ENCODE measurements at regions not wholly inside any gene's neighbourhood (a gene's known extent, or its start where the extent isn't known, plus 50 kb on each side); places are given as distances from the start of the nearest gene placed in this dataset.

DNA sequence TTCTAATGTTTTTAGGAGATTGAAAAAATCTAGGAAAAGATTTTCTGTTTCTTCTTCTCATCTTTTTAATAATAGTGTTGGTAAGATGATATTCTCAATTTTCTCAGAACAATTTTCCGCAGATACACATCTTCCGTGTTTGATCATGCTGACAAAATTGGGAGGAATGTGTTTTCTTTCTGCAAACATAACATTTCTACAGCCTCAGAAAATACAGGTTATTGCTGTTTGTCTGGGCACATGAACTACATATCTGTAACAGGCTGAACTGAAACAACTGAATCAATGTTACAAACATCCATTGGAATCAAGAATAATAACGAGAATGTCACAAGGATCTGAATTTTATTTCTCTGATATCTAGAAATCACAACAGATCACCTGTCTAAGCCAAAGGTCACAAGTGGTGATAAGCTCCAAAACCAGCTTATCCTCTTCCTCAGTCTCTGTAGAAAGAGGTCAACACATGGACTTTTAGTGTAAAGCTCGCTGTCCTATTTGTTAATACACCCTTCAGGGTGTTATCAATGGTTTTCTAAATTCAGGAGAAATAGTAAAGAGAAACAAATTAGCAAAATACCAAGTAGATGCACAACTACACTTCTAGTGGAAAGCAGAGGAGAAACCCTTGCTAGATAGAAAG is 197.3 kb upstream of the MARCKS start:
- intact Hi-C loops (cut with micrococcal nuclease): loop anchor here (2.0 kb wide), 1 partner anchor 13 kb away; no protein-coding TSS in a partner anchor
- no peak overlapping the region for H3K27ac Mint-ChIP-seq
- H3K4me3 Mint-ChIP-seq: no peak overlapping the region
- no peaks in the 10 kb centered on the region for H3K9me3 Mint-ChIP-seq
- ChIA-PET CTCF (no interaction called here), POLR2A (interaction anchor here (0.6 to 1.3 kb wide), 2 partner anchors 29 to 104 kb away, joined by 4 to 5 read pairs; no protein-coding TSS in a partner anchor)
- DNase-seq: no peak
- no peak for TF ChIP-seq CTCF (IDR thresholded peaks at IDR 0.05)
- peaks cover 21% of the 10 kb centered on the region for H3K4me1 Mint-ChIP-seq
- ATAC-seq (ENCODE audit: low read depth): no peak
- no peaks in the 10 kb centered on the region for H3K27me3 Mint-ChIP-seq
- no peaks in the 10 kb centered on the region for H3K36me3 Mint-ChIP-seq (ENCODE audit: low read depth)

DNA sequence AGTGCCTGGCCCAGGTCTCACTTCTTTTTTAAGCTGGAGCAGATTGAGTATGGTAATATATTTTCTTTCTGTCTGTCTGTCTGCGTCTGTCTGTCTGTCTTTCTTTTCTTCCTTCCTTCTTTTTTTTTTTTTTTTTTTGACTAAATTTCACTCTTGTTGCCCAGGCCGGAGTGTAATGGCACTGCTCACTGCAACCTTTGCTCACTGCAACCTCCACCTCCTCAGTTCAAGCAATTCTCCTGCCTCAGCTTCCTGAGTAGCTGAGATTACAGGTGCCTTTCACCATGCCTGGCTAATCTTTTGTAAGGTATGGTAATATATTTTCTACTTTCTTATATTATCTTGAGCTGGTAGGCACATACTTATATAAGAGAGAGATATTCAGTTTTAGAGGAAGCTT is 196.3 kb upstream of the MARCKS start:
- Mint-ChIP-seq H3K27ac (no peak overlapping the region), H3K27me3 (no peaks in the 10 kb centered on the region), H3K4me3 (no peak overlapping the region), H3K36me3 (ENCODE audit: low read depth) (no peaks in the 10 kb centered on the region), H3K4me1 (peaks cover 21% of the 10 kb centered on the region), H3K9me3 (no peaks in the 10 kb centered on the region)
- intact Hi-C loops (cut with micrococcal nuclease): no loop called here
- ChIA-PET CTCF (no interaction called here), POLR2A (interaction anchor here (0.6 to 1.3 kb wide), 2 partner anchors 30 to 103 kb away, joined by 4 to 5 read pairs; no protein-coding TSS in a partner anchor)
- DNase-seq: no peak
- TF ChIP-seq CTCF (IDR thresholded peaks at IDR 0.05): no peak
- ATAC-seq (ENCODE audit: low read depth): no peak

GRCh38 chr6:113662093-113662665 is 195.0 kb upstream of the MARCKS start:
- ChIA-PET POLR2A (interaction anchor here (0.6 to 1.0 kb wide), 2 partner anchors 9 to 21 kb away, joined by 3 read pairs; no protein-coding TSS in a partner anchor), CTCF (interaction anchor here (0.7 kb wide), 1 partner anchor 322 kb away, joined by 3 read pairs; no protein-coding TSS in a partner anchor)
- H3K27ac Mint-ChIP-seq: no peak overlapping the region
- ATAC-seq (ENCODE audit: low read depth) (no peak), DNase-seq (no peak)
- intact Hi-C loops (cut with micrococcal nuclease): no loop called here
- no peak for TF ChIP-seq CTCF (IDR thresholded peaks at IDR 0.05)
- no peaks in the 10 kb centered on the region for H3K9me3 Mint-ChIP-seq
- H3K36me3 Mint-ChIP-seq (ENCODE audit: low read depth): no peaks in the 10 kb centered on the region
- peaks cover 21% of the 10 kb centered on the region for H3K4me1 Mint-ChIP-seq
- no peaks in the 10 kb centered on the region for H3K27me3 Mint-ChIP-seq
- no peak overlapping the region for H3K4me3 Mint-ChIP-seq

- H3K9me3 Mint-ChIP-seq: no peaks in the 10 kb centered on the region
- H3K4me3 Mint-ChIP-seq: peak overlapping the region; percentile 5
- H3K27ac Mint-ChIP-seq: no peak overlapping the region
- peaks cover 21% of the 10 kb centered on the region for H3K4me1 Mint-ChIP-seq
- no peak for TF ChIP-seq CTCF (IDR thresholded peaks at IDR 0.05)
- DNase-seq (no peak), ATAC-seq (ENCODE audit: low read depth) (peak; percentile 90)
- intact Hi-C loops (cut with micrococcal nuclease): loop anchor here (1.0 kb wide), 3 partner anchors 8 to 32 kb away; no protein-coding TSS in a partner anchor
- CTCF ChIA-PET: no interaction called here
- H3K27me3 Mint-ChIP-seq: no peaks in the 10 kb centered on the region
- POLR2A ChIA-PET: interaction anchor here (0.6 kb wide), 1 partner anchor 21 kb away, joined by 3 read pairs; no protein-coding TSS in a partner anchor
- no peaks in the 10 kb centered on the region for H3K36me3 Mint-ChIP-seq (ENCODE audit: low read depth)
Observed at GRCh38 chr6:113662688-113663333, 194.3 kb upstream of the MARCKS start.

- Mint-ChIP-seq H3K27me3 (no peaks in the 10 kb centered on the region), H3K9me3 (no peaks in the 10 kb centered on the region), H3K27ac (no peak overlapping the region), H3K36me3 (ENCODE audit: low read depth) (no peaks in the 10 kb centered on the region), H3K4me3 (no peak overlapping the region), H3K4me1 (peaks cover 21% of the 10 kb centered on the region)
- TF ChIP-seq CTCF (IDR thresholded peaks at IDR 0.05): no peak
- no peak for DNase-seq
- ATAC-seq (ENCODE audit: low read depth): no peak
- ChIA-PET CTCF (no interaction called here), POLR2A (no interaction called here)
- intact Hi-C loops (cut with micrococcal nuclease): no loop called here
Observed at GRCh38 chr6:113664909-113665308, 192.2 kb upstream of the MARCKS start.
